Glutamatergic neuron (in vitro differentiated cells): ENCODE measurements at regions not wholly inside any gene's neighbourhood (a gene's known extent, or its start where the extent isn't known, plus 50 kb on each side); places are given as distances from the start of the nearest gene placed in this dataset.

Experiments used
- DNase-seq: peaks from one replicate; pipeline ENCODE4 v3.0.0; 2022
- H3K27ac Mint-ChIP-seq: one replicate; pipeline ENCODE4 v1.8.0; 2020; ENCODE audit warnings: mild to moderate bottlenecking, mixed read lengths, inconsistent platforms; ENCODE audit not compliant: unreplicated experiment
- H3K27me3 Mint-ChIP-seq: one replicate; pipeline ENCODE4 v1.8.0; 2020; ENCODE audit warnings: mild to moderate bottlenecking, moderate library complexity, mixed read lengths, inconsistent platforms; ENCODE audit not compliant: unreplicated experiment
- H3K36me3 Mint-ChIP-seq: one replicate; pipeline ENCODE4 v1.8.0; 2020; ENCODE audit warnings: mild to moderate bottlenecking, mixed read lengths, inconsistent platforms; ENCODE audit not compliant: unreplicated experiment
- H3K4me1 Mint-ChIP-seq: one replicate; pipeline ENCODE4 v1.8.0; 2020; ENCODE audit warnings: mild to moderate bottlenecking, low read depth, mixed read lengths, inconsistent platforms; ENCODE audit not compliant: unreplicated experiment
- H3K4me3 Mint-ChIP-seq: one replicate; pipeline ENCODE4 v1.8.0; 2020; ENCODE audit warnings: mild to moderate bottlenecking, mixed read lengths, inconsistent platforms; ENCODE audit not compliant: unreplicated experiment
- H3K9me3 Mint-ChIP-seq: one replicate; pipeline ENCODE4 v1.8.0; 2020; ENCODE audit warnings: mild to moderate bottlenecking, moderate library complexity, mixed read lengths, inconsistent platforms; ENCODE audit not compliant: unreplicated experiment
- TF ChIP-seq, protein P1 (sequence below): fragments of 200-600 bp; sonication (generic); IDR thresholded peaks from one replicate; pipeline ENCODE4 v1.5.0; 2021; ENCODE audit not compliant: partially characterized antibody, unreplicated experiment

DNA sequence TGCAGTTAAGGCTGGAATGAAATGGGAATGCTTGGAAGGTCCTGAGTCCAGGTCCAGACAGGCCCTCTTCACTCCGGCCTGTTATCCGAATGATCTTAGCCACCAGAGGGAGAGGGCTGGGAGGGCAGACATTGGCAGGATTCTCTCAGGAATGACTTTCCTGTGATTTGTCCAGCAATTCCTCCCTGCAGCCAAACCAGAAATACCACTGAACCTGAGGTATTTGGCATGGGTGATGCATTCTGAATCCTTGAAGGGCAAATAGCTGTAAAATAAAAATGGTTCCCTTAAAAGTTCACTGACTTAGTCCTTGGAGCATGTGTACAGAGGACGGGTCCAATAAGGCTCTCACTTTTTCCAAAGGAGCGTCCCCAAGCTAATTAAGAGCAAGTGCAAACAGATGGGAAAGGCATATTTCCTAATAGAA, 77.5 kb upstream of the HABP2 start:
- H3K27me3 Mint-ChIP-seq = peaks cover 1% of the 10 kb centered on the region
- TF ChIP-seq, protein P1, sequence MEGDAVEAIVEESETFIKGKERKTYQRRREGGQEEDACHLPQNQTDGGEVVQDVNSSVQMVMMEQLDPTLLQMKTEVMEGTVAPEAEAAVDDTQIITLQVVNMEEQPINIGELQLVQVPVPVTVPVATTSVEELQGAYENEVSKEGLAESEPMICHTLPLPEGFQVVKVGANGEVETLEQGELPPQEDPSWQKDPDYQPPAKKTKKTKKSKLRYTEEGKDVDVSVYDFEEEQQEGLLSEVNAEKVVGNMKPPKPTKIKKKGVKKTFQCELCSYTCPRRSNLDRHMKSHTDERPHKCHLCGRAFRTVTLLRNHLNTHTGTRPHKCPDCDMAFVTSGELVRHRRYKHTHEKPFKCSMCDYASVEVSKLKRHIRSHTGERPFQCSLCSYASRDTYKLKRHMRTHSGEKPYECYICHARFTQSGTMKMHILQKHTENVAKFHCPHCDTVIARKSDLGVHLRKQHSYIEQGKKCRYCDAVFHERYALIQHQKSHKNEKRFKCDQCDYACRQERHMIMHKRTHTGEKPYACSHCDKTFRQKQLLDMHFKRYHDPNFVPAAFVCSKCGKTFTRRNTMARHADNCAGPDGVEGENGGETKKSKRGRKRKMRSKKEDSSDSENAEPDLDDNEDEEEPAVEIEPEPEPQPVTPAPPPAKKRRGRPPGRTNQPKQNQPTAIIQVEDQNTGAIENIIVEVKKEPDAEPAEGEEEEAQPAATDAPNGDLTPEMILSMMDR = no peak
- no peak for DNase-seq

DNA sequence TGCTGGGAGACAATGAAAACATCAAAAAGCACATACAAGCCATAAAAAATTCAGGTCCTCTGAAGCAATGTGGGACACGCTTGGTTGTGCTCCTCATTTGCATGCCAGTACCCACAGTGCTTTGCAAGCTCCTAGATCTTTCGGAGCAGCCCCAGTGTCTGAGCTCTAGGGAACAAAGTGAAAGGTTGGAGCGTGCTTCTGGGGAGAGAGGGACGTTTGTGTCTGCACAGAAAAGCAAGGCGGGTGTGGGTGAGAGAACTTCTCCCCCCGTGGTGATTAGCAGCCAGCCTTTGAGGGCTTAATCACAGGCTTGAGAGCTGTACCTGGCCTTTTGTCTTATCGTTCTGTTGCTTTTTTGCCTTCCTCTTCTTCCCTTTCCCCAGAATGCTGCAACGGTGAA, 76.7 kb upstream of the HABP2 start:
- Mint-ChIP-seq H3K27ac (no peak overlapping the region), H3K27me3 (peaks cover 1% of the 10 kb centered on the region), H3K9me3 (peaks cover 4% of the 10 kb centered on the region), H3K4me3 (no peak overlapping the region), H3K36me3 (peaks cover 17% of the 10 kb centered on the region), H3K4me1 (no peaks in the 10 kb centered on the region)
- TF ChIP-seq, protein P1 = no peak
- DNase-seq = no peak

More for the DNA sequence above, 77.5 kb upstream of the HABP2 start:
- Mint-ChIP-seq H3K4me1 (no peaks in the 10 kb centered on the region), H3K36me3 (peaks cover 14% of the 10 kb centered on the region), H3K27ac (no peak overlapping the region), H3K9me3 (peaks cover 4% of the 10 kb centered on the region), H3K4me3 (no peak overlapping the region)

DNA sequence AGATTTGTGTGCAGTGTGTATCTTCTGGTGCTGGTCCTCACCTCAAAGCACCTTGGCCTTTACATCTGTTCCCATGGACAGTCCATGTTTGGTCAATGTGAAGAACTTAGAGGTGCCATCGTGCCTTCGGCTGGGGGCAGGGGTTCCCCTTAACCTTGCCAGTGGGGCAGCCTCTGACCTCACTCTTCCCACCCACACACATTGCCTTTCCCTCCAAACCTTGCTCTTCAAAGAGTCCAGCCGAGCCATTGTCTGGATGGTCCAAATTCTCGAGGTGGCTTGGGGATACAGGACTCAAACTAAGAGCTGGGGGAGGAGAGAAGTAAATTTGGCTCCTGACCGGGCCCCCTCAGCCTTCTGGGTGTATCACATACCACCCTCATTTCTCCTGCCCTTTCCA, 76.2 kb upstream of the HABP2 start:
- peaks cover 4% of the 10 kb centered on the region for H3K9me3 Mint-ChIP-seq

DNA sequence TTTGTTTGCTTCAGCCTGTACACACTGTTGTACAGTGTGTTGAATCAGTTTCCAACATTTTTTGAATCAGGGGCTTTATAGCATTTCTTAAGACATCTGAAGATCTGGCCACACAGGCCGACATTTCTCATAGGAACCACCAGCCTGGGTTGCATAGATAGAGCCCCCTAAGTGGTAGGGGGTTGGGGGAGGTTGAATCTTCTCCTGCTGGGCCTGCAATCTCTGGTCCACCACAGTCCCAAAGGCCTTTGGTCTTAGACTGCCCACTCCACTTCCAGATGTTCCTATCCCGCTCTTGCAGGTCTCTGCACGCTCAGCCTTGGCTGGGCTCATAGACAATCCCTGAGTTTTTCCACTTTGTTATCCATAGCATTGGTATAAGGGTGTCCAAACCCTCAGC, 75.4 kb upstream of the HABP2 start:
- Mint-ChIP-seq H3K27me3 (peaks cover 3% of the 10 kb centered on the region), H3K9me3 (peaks cover 4% of the 10 kb centered on the region), H3K4me1 (no peaks in the 10 kb centered on the region), H3K27ac (no peak overlapping the region), H3K4me3 (no peak overlapping the region), H3K36me3 (peaks cover 17% of the 10 kb centered on the region)
- TF ChIP-seq, protein P1 = no peak
- no peak for DNase-seq

More for the DNA sequence above, 76.2 kb upstream of the HABP2 start:
- no peak overlapping the region for H3K27ac Mint-ChIP-seq
- peaks cover 17% of the 10 kb centered on the region for H3K36me3 Mint-ChIP-seq
- peaks cover 1% of the 10 kb centered on the region for H3K27me3 Mint-ChIP-seq
- no peak overlapping the region for H3K4me3 Mint-ChIP-seq
- DNase-seq = no peak
- TF ChIP-seq, protein P1 = no peak
- H3K4me1 Mint-ChIP-seq = no peaks in the 10 kb centered on the region

DNA sequence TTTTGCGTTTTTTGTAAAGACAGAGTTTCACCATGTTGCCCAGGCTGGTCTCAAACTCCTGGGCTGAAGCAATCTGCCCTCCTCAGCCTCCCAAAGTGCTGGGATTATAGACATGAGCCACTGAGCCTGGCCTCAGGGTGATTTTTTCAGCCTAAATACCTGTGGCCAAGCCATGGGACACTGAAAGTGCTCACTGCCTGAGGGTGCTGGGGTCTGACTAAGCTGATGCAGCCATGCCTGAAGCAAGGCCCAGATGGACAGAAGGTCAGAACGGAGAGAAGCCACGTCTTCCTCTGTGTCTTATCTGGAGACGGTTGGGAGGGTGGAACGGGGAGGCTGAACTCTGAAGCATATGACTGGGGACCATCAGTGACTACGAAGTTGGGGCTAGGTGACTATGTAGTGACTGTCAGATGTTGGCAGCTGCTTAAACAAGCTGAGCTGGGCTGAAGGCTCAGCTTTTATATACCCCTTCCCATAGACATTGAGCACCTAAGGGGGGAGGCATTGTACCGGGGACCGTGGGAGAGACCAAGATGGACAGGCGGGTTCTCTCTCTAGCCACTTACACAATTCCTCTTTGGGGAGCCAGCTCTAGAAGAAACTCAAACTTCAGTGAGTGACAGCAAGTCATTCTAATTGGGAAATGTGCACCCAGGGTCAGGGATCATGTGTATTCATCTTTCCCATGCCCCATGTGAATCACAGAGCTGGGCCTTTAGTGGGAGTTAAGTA, 73.3 kb upstream of the HABP2 start:
- peaks cover 14% of the 10 kb centered on the region for H3K36me3 Mint-ChIP-seq
- no peak for DNase-seq
- H3K27ac Mint-ChIP-seq = no peak overlapping the region
- peaks cover 2% of the 10 kb centered on the region for H3K27me3 Mint-ChIP-seq
- peaks cover 4% of the 10 kb centered on the region for H3K9me3 Mint-ChIP-seq
- H3K4me3 Mint-ChIP-seq = no peak overlapping the region
- no peaks in the 10 kb centered on the region for H3K4me1 Mint-ChIP-seq
- TF ChIP-seq, protein P1 = no peak
